GM12875 (cell line): ENCODE measurements at regions not wholly inside any gene's neighbourhood (a gene's known extent, or its start where the extent isn't known, plus 50 kb on each side); places are given as distances from the start of the nearest gene placed in this dataset.

ENCODE experiments used
- H3K4me3 ChIP-seq: one replicate; pipeline ENCODE4 v1.5.1; 2011; ENCODE audit warnings: low read depth, low read length, control low read depth
- TF ChIP-seq, protein P1 (sequence below): IDR thresholded peaks from 2 replicates; pipeline ENCODE4 v1.5.1; 2011; ENCODE audit warnings: low read depth, mild to moderate bottlenecking, control low read depth, inconsistent platforms, low read length, moderate library complexity, borderline replicate concordance; ENCODE audit not compliant: insufficient read depth

DNA sequence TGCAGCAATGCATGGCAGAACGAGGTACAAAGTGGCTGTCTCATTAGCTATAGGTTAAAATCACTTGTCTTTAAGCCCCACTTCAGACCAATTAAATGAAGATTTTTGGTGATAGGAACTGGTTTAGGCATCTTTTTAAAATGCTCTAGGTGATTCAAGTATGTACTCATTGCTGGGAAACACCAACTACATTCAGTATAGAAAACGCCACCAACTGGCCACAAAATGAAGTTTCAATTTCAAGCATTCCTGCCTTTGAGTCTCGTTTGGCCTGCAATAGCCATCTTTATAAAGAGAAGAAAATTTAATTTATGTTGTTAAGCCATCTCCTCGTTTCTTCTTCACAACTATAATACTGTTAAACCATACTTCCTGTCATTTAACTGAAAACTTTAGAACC is 587.9 kb downstream of the GBE1 start:
- H3K4me3 ChIP-seq, result no peak overlapping the region
- TF ChIP-seq, protein P1, sequence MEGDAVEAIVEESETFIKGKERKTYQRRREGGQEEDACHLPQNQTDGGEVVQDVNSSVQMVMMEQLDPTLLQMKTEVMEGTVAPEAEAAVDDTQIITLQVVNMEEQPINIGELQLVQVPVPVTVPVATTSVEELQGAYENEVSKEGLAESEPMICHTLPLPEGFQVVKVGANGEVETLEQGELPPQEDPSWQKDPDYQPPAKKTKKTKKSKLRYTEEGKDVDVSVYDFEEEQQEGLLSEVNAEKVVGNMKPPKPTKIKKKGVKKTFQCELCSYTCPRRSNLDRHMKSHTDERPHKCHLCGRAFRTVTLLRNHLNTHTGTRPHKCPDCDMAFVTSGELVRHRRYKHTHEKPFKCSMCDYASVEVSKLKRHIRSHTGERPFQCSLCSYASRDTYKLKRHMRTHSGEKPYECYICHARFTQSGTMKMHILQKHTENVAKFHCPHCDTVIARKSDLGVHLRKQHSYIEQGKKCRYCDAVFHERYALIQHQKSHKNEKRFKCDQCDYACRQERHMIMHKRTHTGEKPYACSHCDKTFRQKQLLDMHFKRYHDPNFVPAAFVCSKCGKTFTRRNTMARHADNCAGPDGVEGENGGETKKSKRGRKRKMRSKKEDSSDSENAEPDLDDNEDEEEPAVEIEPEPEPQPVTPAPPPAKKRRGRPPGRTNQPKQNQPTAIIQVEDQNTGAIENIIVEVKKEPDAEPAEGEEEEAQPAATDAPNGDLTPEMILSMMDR, result no peak

- no peak overlapping the region for H3K4me3 ChIP-seq
- TF ChIP-seq, protein P1, result no peak
Measured at GRCh38 chr3:81170298-81170697, 591.1 kb downstream of the GBE1 start.

DNA sequence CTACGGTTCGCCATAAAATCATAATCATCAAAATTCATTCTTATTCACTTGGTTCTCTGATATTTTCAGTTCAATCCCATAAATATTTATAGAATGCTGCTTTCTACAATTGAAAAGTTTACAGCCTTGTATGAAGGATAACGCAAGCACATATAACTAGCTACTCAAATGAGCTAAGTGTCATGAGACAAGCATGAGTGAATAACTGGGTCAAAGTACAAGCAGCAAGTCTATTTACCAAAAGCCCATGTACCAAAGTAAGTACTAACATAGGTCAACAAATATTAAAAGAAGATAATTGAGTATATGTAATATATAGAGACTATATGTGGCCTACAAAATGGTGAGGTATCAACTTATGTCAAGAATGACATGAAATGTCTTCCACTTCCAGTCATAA is 596.6 kb downstream of the GBE1 start:
- H3K4me3 ChIP-seq, result no peak overlapping the region
- TF ChIP-seq, protein P1, result no peak

DNA sequence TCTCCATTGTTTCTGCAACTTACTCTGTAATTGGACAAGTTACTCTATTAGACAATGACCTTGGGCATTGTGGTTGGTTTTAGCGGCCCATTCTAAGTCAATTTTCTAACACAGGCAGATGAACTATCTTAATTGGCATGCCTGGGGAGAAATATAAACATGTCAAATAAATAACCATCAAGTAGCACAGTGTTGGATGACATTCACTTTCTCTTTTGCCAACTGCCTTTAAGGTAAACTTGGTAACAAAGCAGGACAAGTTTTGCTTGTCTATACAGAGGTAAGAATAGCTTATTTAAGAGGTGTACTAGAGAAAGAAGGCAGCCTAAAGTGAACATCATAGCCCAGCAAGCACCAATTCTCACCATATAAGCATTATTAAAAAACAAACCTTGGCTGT is 599.6 kb downstream of the GBE1 start:
- TF ChIP-seq, protein P1, result no peak
- H3K4me3 ChIP-seq, result no peak overlapping the region

- H3K4me3 ChIP-seq, result no peak overlapping the region
- TF ChIP-seq, protein P1, result no peak
Measured at GRCh38 chr3:81161100-81161499, 600.3 kb downstream of the GBE1 start.

DNA sequence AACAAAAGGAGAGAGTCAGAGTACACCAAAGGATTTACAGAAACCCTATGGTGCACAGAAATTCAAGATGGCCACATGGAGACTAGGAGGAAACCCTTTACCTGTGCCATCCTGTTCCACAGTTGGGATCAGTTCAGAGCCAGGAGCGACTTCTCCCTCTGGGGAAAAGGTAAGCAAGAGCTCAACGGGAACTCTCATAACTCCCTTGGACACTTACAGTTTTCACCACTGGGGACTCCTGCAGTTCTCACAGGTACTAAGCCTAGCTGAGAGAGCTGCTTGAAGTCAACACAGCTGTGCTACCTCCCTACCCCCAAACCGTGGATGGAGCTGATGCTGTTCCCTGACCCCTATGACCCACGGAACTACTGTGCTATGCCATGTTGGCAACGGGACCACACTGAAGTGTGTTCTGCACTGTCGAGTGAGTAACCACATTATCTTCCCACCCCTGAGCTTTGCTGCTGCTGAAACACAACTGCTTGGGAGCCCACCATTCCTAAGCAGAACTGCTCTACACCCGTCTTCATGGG is 606.8 kb downstream of the GBE1 start:
- no peak overlapping the region for H3K4me3 ChIP-seq
- TF ChIP-seq, protein P1, result no peak

- TF ChIP-seq, protein P1, result no peak
- H3K4me3 ChIP-seq, result no peak overlapping the region
Measured at GRCh38 chr3:81152156-81152555, 609.3 kb downstream of the GBE1 start.
